Adrenal gland (tissue), 5 donors: ENCODE measurements at regions not wholly inside any gene's neighbourhood (a gene's known extent, or its start where the extent isn't known, plus 50 kb on each side); places are given as distances from the start of the nearest gene placed in this dataset.

Experiments used
- POLR2A ChIP-seq, 2 donors: fragments of 450-650 bp; IDR thresholded peaks; one replicate each; pipeline ENCODE4 v1.6.1; 2017; ENCODE audit warnings: antibody characterized with exemption in 2 of 2, mild to moderate bottlenecking in 2 of 2, moderate library complexity in 1 of 2
- TF ChIP-seq, protein P1 (sequence below), 6 experiments: fragments of 450-650 bp in 4 of 6; fragments of 200-600 bp in 2 of 6; sonication (generic) in 1 of 6; IDR thresholded peaks; 1 replicate in 5 of 6; 2 replicates in 1 of 6; pipeline versions ENCODE4 v1.5.1 to v1.8.0; 2016 to 2021; ENCODE audit warnings: antibody characterized with exemption in 6 of 6, mild to moderate bottlenecking in 2 of 6, moderate library complexity in 1 of 6
- donor health status: DM: no; HTN: no; CAD: no.

DNA sequence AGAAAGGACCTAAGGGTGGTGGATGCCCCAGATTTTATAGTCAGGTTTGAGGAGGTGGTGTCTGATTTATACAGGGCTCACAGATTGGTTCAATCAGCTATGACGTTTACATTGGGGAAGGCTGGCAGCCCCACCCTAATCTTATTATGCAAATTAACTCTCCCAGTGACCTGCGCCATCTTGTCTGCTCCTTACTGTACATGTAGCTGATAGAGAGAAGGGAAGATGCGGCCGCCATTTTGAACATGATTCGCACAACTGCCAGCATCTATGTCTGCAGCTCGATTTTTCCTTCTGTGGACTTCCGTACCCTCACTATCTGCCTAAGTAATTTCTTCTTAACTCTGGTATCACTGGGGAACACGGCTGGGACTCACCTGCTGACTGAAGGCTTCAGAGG lies 619.0 kb upstream of the DPP6 start:
- TF ChIP-seq, protein P1, sequence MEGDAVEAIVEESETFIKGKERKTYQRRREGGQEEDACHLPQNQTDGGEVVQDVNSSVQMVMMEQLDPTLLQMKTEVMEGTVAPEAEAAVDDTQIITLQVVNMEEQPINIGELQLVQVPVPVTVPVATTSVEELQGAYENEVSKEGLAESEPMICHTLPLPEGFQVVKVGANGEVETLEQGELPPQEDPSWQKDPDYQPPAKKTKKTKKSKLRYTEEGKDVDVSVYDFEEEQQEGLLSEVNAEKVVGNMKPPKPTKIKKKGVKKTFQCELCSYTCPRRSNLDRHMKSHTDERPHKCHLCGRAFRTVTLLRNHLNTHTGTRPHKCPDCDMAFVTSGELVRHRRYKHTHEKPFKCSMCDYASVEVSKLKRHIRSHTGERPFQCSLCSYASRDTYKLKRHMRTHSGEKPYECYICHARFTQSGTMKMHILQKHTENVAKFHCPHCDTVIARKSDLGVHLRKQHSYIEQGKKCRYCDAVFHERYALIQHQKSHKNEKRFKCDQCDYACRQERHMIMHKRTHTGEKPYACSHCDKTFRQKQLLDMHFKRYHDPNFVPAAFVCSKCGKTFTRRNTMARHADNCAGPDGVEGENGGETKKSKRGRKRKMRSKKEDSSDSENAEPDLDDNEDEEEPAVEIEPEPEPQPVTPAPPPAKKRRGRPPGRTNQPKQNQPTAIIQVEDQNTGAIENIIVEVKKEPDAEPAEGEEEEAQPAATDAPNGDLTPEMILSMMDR (IDR thresholded peaks at IDR 0.05): no peak
- no peak for TF ChIP-seq POLR2A (IDR thresholded peaks at IDR 0.05)
